IMR-90 (cell line): ENCODE measurements at regions not wholly inside any gene's neighbourhood (a gene's known extent, or its start where the extent isn't known, plus 50 kb on each side); places are given as distances from the start of the nearest gene placed in this dataset.
"Not testable (repeated sequence)": the region's sequence is repeated elsewhere in the genome, so short reads cannot be mapped to it uniquely, and the experiment has no call there.

Experiments
- BHLHE40 ChIP-seq: fragments of 150-350 bp; IDR thresholded peaks from 2 replicates; pipeline ENCODE4 v1.6.1; 2016; ENCODE audit warnings: mild to moderate bottlenecking, low read depth, low read length
- CEBPB ChIP-seq: IDR thresholded peaks from 2 replicates; pipeline ENCODE4 v1.6.1; 2012; ENCODE audit warnings: low read depth, low read length, improper control_type of control experiment
- CHD1 ChIP-seq: IDR thresholded peaks from 2 replicates; pipeline ENCODE4 v1.6.1; 2012; ENCODE audit warnings: low read depth, low read length, improper control_type of control experiment
- CTCF ChIP-seq: conservative IDR thresholded peaks from 2 replicates; pipeline ENCODE4 v1.5.1; 2012; ENCODE audit warnings: mild to moderate bottlenecking, low read depth, low read length, improper control_type of control experiment
- ELK1 ChIP-seq: fragments of 150-350 bp; IDR thresholded peaks from 2 replicates; pipeline ENCODE4 v1.6.1; 2016; ENCODE audit warnings: low read depth, mild to moderate bottlenecking, low read length, moderate library complexity, borderline replicate concordance
- MAZ ChIP-seq: IDR thresholded peaks from 2 replicates; pipeline ENCODE4 v1.6.1; 2012; ENCODE audit warnings: low read depth, mild to moderate bottlenecking, low read length, improper control_type of control experiment, moderate library complexity, borderline replicate concordance
- MXI1 ChIP-seq: IDR thresholded peaks from 2 replicates; pipeline ENCODE4 v1.6.1; 2012; ENCODE audit warnings: low read depth, mild to moderate bottlenecking, low read length, moderate library complexity, borderline replicate concordance
- NFE2L2 ChIP-seq: fragments of 150-350 bp; IDR thresholded peaks from 2 replicates; pipeline ENCODE4 v1.6.1; 2016; ENCODE audit warnings: low read depth, mild to moderate bottlenecking, low read length
- POLR2A ChIP-seq: IDR thresholded peaks from 2 replicates; pipeline ENCODE4 v1.6.1; 2012; ENCODE audit warnings: mild to moderate bottlenecking, low read depth, low read length
- RAD21 ChIP-seq: IDR thresholded peaks from 2 replicates; pipeline ENCODE4 v1.6.1; 2012; ENCODE audit warnings: low read length, improper control_type of control experiment
- RCOR1 ChIP-seq: IDR thresholded peaks from 2 replicates; pipeline ENCODE4 v1.6.1; 2012; ENCODE audit warnings: mild to moderate bottlenecking, low read length, improper control_type of control experiment; ENCODE audit not compliant: insufficient replicate concordance
- RFX5 ChIP-seq: IDR thresholded peaks from 2 replicates; pipeline ENCODE4 v1.8.0; 2012; ENCODE audit warnings: low read depth, mild to moderate bottlenecking, low read length, moderate library complexity
- SMC3 ChIP-seq: fragments of 150-350 bp; IDR thresholded peaks from 2 replicates; pipeline ENCODE4 v1.6.1; 2016; ENCODE audit warnings: low read depth, mild to moderate bottlenecking, antibody characterized with exemption, low read length, moderate library complexity
- USF2 ChIP-seq: fragments of 150-350 bp; IDR thresholded peaks from 2 replicates; pipeline ENCODE4 v1.6.1; 2017; ENCODE audit warnings: mild to moderate bottlenecking, antibody characterized with exemption, low read length, low read depth

- TF ChIP-seq POLR2A, CTCF, CEBPB, USF2, SMC3, BHLHE40, RFX5, RAD21, MXI1, CHD1, MAZ, NFE2L2, RCOR1, ELK1: not testable (repeated sequence)
Measured at GRCh38 chr6:105518993-105519392, 116.1 kb upstream of the PREP start.
